ENCODE measurements at regions not wholly inside any gene's neighbourhood (a gene's known extent, or its start where the extent isn't known, plus 50 kb on each side); places are given as distances from the start of the nearest gene placed in this dataset.

- no peak overlapping the region for H3K9ac ChIP-seq (ENCODE audit: low read length in 2 of 2)
Measured at GRCh38 chr15:77782691-77783090, 150.0 kb upstream of the LINGO1 start.

GRCh38 chr15:77781946-77782240 lies 149.2 kb upstream of the LINGO1 start:
- H3K27me3 ChIP-seq (ENCODE audit: control insufficient read depth in 1 of 2, insufficient read depth in 2 of 2, low read length in 2 of 2) = peaks cover 3 to 4% of the 10 kb centered on the region in 2 donors
- no peak overlapping the region for H3K9ac ChIP-seq (ENCODE audit: low read length in 2 of 2)
- H3K36me3 ChIP-seq (ENCODE audit: control insufficient read depth in 2 of 2, insufficient read depth in 2 of 2, low read length in 2 of 2) = no peaks in the 10 kb centered on the region
- no peak overlapping the region for H3K27ac ChIP-seq (ENCODE audit: low read length)
- no peak overlapping the region for H3K4me3 ChIP-seq (ENCODE audit: low read length in 2 of 2)
- no peaks in the 10 kb centered on the region for H3K4me1 ChIP-seq (ENCODE audit: control insufficient read depth, insufficient read depth, low read length)
- peaks cover 0 to 17% of the 10 kb centered on the region in 2 donors for H3K9me3 ChIP-seq (ENCODE audit: control insufficient read depth in 2 of 2, low read length in 2 of 2)

More at GRCh38 chr15:77782691-77783090, 150.0 kb upstream of the LINGO1 start:
- H3K4me1 ChIP-seq (ENCODE audit: control insufficient read depth, insufficient read depth, low read length) = no peaks in the 10 kb centered on the region
- no peak overlapping the region for H3K27ac ChIP-seq (ENCODE audit: low read length)
- H3K9me3 ChIP-seq (ENCODE audit: control insufficient read depth in 2 of 2, low read length in 2 of 2) = peaks cover 0 to 17% of the 10 kb centered on the region in 2 donors
- H3K36me3 ChIP-seq (ENCODE audit: control insufficient read depth in 2 of 2, insufficient read depth in 2 of 2, low read length in 2 of 2) = no peaks in the 10 kb centered on the region
- H3K4me3 ChIP-seq (ENCODE audit: low read length in 2 of 2) = no peak overlapping the region
- peaks cover 4 to 6% of the 10 kb centered on the region in 2 donors for H3K27me3 ChIP-seq (ENCODE audit: control insufficient read depth in 1 of 2, insufficient read depth in 2 of 2, low read length in 2 of 2)

GRCh38 chr15:77781151-77781945 lies 148.6 kb upstream of the LINGO1 start:
- H3K27me3 ChIP-seq (ENCODE audit: control insufficient read depth in 1 of 2, insufficient read depth in 2 of 2, low read length in 2 of 2) = peaks cover 2 to 3% of the 10 kb centered on the region in 2 donors
- peaks cover 0 to 17% of the 10 kb centered on the region in 2 donors for H3K9me3 ChIP-seq (ENCODE audit: control insufficient read depth in 2 of 2, low read length in 2 of 2)
- no peak overlapping the region for H3K9ac ChIP-seq (ENCODE audit: low read length in 2 of 2)
- H3K36me3 ChIP-seq (ENCODE audit: control insufficient read depth in 2 of 2, insufficient read depth in 2 of 2, low read length in 2 of 2) = no peaks in the 10 kb centered on the region
- no peaks in the 10 kb centered on the region for H3K4me1 ChIP-seq (ENCODE audit: control insufficient read depth, insufficient read depth, low read length)
- H3K27ac ChIP-seq (ENCODE audit: low read length) = no peak overlapping the region
- H3K4me3 ChIP-seq (ENCODE audit: low read length in 2 of 2) = no peak overlapping the region

- H3K27me3 ChIP-seq (ENCODE audit: control insufficient read depth in 1 of 2, insufficient read depth in 2 of 2, low read length in 2 of 2) = peaks cover 2 to 3% of the 10 kb centered on the region in 2 donors
- no peak overlapping the region for H3K27ac ChIP-seq (ENCODE audit: low read length)
- no peak overlapping the region for H3K9ac ChIP-seq (ENCODE audit: low read length in 2 of 2)
- H3K4me3 ChIP-seq (ENCODE audit: low read length in 2 of 2) = no peak overlapping the region
- H3K36me3 ChIP-seq (ENCODE audit: control insufficient read depth in 2 of 2, insufficient read depth in 2 of 2, low read length in 2 of 2) = no peaks in the 10 kb centered on the region
- H3K9me3 ChIP-seq (ENCODE audit: control insufficient read depth in 2 of 2, low read length in 2 of 2) = peaks cover 0 to 17% of the 10 kb centered on the region in 2 donors
- no peaks in the 10 kb centered on the region for H3K4me1 ChIP-seq (ENCODE audit: control insufficient read depth, insufficient read depth, low read length)
Measured at GRCh38 chr15:77778802-77779201, 146.1 kb upstream of the LINGO1 start.

DNA sequence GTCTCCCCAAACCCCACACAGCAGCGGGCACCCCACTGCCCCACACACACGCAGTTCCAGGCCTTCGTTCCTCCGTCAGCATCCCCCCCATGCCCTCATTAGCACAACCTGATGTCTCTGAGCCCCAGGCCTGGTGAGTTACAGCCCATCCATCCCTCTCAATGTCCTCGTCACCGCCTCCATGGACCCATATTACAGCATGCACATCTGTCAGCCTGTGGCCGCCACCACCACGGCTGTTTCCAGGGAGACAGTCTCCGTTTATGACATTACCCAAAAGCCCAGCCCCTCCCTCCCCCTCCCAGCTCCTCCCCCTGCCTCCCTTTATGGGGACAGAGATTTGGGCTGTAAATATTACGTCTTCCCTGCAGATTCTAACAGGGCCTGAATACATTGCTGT lies 143.1 kb upstream of the LINGO1 start:
- H3K36me3 ChIP-seq (ENCODE audit: control insufficient read depth in 2 of 2, insufficient read depth in 2 of 2, low read length in 2 of 2) = no peaks in the 10 kb centered on the region
- H3K4me3 ChIP-seq (ENCODE audit: low read length in 2 of 2) = no peak overlapping the region
- no peak overlapping the region for H3K27ac ChIP-seq (ENCODE audit: low read length)
- peaks cover 0 to 16% of the 10 kb centered on the region in 2 donors for H3K9me3 ChIP-seq (ENCODE audit: control insufficient read depth in 2 of 2, low read length in 2 of 2)
- H3K4me1 ChIP-seq (ENCODE audit: control insufficient read depth, insufficient read depth, low read length) = no peaks in the 10 kb centered on the region
- H3K27me3 ChIP-seq (ENCODE audit: control insufficient read depth in 1 of 2, insufficient read depth in 2 of 2, low read length in 2 of 2) = peaks cover 0 to under 1% of the 10 kb centered on the region in 2 donors
- H3K9ac ChIP-seq (ENCODE audit: low read length in 2 of 2) = no peak overlapping the region

DNA sequence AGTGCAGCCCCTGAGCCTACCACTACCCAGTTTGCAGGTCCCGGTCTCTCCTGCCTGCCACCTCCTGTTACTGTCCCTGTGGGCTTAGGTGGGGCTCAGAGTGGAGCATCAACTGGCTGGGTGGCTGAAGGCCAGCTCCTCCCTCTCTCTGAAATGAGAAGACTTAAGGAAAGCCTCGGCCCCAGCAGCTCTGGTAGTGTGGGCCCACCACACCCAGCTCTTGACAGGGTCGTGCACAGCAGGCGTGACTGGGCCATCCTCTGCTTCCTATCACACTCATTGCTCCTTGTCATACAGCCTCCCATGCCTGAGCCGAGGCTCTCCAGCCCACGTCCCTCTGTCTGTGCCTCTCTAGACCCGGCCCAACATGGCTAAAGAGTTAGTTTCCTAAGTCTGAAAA lies 142.7 kb upstream of the LINGO1 start:
- Histone ChIP-seq H3K9ac (ENCODE audit: low read length in 2 of 2) (no peak overlapping the region), H3K27ac (ENCODE audit: low read length) (no peak overlapping the region), H3K27me3 (ENCODE audit: control insufficient read depth in 1 of 2, insufficient read depth in 2 of 2, low read length in 2 of 2) (no peaks in the 10 kb centered on the region), H3K9me3 (ENCODE audit: control insufficient read depth in 2 of 2, low read length in 2 of 2) (peaks cover 0 to 11% of the 10 kb centered on the region in 2 donors), H3K4me3 (ENCODE audit: low read length in 2 of 2) (no peak overlapping the region), H3K4me1 (ENCODE audit: control insufficient read depth, insufficient read depth, low read length) (no peaks in the 10 kb centered on the region), H3K36me3 (ENCODE audit: control insufficient read depth in 2 of 2, insufficient read depth in 2 of 2, low read length in 2 of 2) (no peaks in the 10 kb centered on the region)

GRCh38 chr15:77774350-77774749 lies 141.6 kb upstream of the LINGO1 start:
- Histone ChIP-seq H3K9ac (ENCODE audit: low read length in 2 of 2) (no peak overlapping the region), H3K4me3 (ENCODE audit: low read length in 2 of 2) (no peak overlapping the region), H3K4me1 (ENCODE audit: control insufficient read depth, insufficient read depth, low read length) (no peaks in the 10 kb centered on the region)

GRCh38 chr15:77773903-77774302 lies 141.2 kb upstream of the LINGO1 start:
- Histone ChIP-seq H3K36me3 (ENCODE audit: control insufficient read depth in 2 of 2, insufficient read depth in 2 of 2, low read length in 2 of 2) (no peaks in the 10 kb centered on the region), H3K9ac (ENCODE audit: low read length in 2 of 2) (no peak overlapping the region), H3K27ac (ENCODE audit: low read length) (no peak overlapping the region), H3K9me3 (ENCODE audit: control insufficient read depth in 2 of 2, low read length in 2 of 2) (peaks cover 0 to 4% of the 10 kb centered on the region in 2 donors), H3K4me3 (ENCODE audit: low read length in 2 of 2) (no peak overlapping the region), H3K4me1 (ENCODE audit: control insufficient read depth, insufficient read depth, low read length) (no peaks in the 10 kb centered on the region), H3K27me3 (ENCODE audit: control insufficient read depth in 1 of 2, insufficient read depth in 2 of 2, low read length in 2 of 2) (peaks cover under 1 to 5% of the 10 kb centered on the region in 2 donors)

More at GRCh38 chr15:77774350-77774749, 141.6 kb upstream of the LINGO1 start:
- Histone ChIP-seq H3K36me3 (ENCODE audit: control insufficient read depth in 2 of 2, insufficient read depth in 2 of 2, low read length in 2 of 2) (no peaks in the 10 kb centered on the region), H3K9me3 (ENCODE audit: control insufficient read depth in 2 of 2, low read length in 2 of 2) (peaks cover 0 to 5% of the 10 kb centered on the region in 2 donors), H3K27me3 (ENCODE audit: control insufficient read depth in 1 of 2, insufficient read depth in 2 of 2, low read length in 2 of 2) (peaks cover 0 to 4% of the 10 kb centered on the region in 2 donors), H3K27ac (ENCODE audit: low read length) (no peak overlapping the region)

DNA sequence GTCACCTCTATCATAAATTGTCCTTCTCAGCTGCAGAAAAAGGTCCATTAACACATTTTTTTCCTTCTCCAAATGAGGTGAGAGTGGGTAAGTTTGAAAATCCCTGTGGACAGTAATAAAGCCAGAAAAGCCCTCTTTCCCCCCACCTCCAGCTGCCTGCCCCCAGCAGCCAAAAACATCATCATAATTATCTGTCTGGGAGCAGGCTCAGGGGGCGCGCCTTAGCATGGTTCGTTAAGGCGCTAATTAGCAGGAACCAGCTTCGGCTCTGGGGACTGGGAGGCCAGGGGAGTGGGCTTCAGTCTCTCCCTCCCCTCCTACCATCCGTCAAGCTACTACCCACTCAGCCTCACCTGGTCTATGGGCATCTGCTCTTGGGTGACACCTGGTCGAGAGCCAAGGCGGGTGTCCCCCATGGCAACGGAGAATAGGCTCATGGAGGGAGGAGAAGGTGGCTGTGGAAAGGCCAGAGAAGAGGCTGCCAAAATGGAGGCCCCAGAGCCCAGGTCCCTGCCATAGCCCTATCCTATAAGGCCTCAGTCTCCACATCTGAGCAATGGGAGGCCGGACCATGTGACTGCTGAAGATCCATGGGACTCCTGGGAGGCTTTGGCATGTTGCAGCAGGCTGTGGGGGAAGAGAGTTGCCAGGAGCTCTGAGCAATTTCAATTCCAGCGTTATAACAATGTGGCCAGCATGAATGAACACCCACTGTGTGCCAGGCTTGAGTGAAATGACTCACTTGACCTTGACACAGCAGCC lies 140.1 kb upstream of the LINGO1 start:
- Histone ChIP-seq H3K36me3 (ENCODE audit: control insufficient read depth in 2 of 2, insufficient read depth in 2 of 2, low read length in 2 of 2) (no peaks in the 10 kb centered on the region), H3K27me3 (ENCODE audit: control insufficient read depth in 1 of 2, insufficient read depth in 2 of 2, low read length in 2 of 2) (peaks cover 5% of the 10 kb centered on the region in 2 donors), H3K9ac (ENCODE audit: low read length in 2 of 2) (no peak overlapping the region), H3K4me1 (ENCODE audit: control insufficient read depth, insufficient read depth, low read length) (no peaks in the 10 kb centered on the region), H3K27ac (ENCODE audit: low read length) (no peak overlapping the region), H3K4me3 (ENCODE audit: low read length in 2 of 2) (no peak overlapping the region), H3K9me3 (ENCODE audit: control insufficient read depth in 2 of 2, low read length in 2 of 2) (no peaks in the 10 kb centered on the region)

DNA sequence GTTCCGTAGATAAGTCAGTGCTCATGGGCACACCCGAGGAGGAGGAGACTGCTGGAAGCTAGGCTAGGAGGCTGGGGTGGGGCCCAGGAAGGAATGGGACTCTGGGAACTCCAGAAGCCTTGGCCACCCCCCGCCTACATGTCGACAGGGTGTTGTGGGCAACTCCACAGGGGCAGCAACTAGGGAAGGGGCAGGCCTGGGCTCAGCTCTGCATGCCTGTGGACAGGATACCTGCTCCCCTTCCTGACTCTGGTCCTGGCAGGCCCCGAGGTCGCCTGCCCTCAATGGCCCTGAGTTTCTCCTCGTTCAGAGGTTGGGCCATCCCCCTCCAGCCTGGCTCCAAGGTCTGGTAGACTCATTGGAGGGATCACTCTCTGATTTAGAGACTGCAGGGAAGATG lies 138.9 kb upstream of the LINGO1 start:
- H3K36me3 ChIP-seq (ENCODE audit: control insufficient read depth in 2 of 2, insufficient read depth in 2 of 2, low read length in 2 of 2) = no peaks in the 10 kb centered on the region
- H3K4me3 ChIP-seq (ENCODE audit: low read length in 2 of 2) = no peak overlapping the region
- no peak overlapping the region for H3K27ac ChIP-seq (ENCODE audit: low read length)
- peaks cover 5 to 9% of the 10 kb centered on the region in 2 donors for H3K27me3 ChIP-seq (ENCODE audit: control insufficient read depth in 1 of 2, insufficient read depth in 2 of 2, low read length in 2 of 2)
- no peaks in the 10 kb centered on the region for H3K4me1 ChIP-seq (ENCODE audit: control insufficient read depth, insufficient read depth, low read length)
- H3K9ac ChIP-seq (ENCODE audit: low read length in 2 of 2) = no peak overlapping the region
- no peaks in the 10 kb centered on the region for H3K9me3 ChIP-seq (ENCODE audit: control insufficient read depth in 2 of 2, low read length in 2 of 2)

- Histone ChIP-seq H3K27ac (ENCODE audit: low read length) (no peak overlapping the region), H3K27me3 (ENCODE audit: control insufficient read depth in 1 of 2, insufficient read depth in 2 of 2, low read length in 2 of 2) (peaks cover 5 to 14% of the 10 kb centered on the region in 2 donors), H3K36me3 (ENCODE audit: control insufficient read depth in 2 of 2, insufficient read depth in 2 of 2, low read length in 2 of 2) (no peaks in the 10 kb centered on the region), H3K4me3 (ENCODE audit: low read length in 2 of 2) (no peak overlapping the region), H3K9ac (ENCODE audit: low read length in 2 of 2) (no peak overlapping the region), H3K9me3 (ENCODE audit: control insufficient read depth in 2 of 2, low read length in 2 of 2) (no peaks in the 10 kb centered on the region), H3K4me1 (ENCODE audit: control insufficient read depth, insufficient read depth, low read length) (no peaks in the 10 kb centered on the region)
Measured at GRCh38 chr15:77769700-77770099, 137.0 kb upstream of the LINGO1 start.
